22Rv1 (cell line): ENCODE measurements at regions not wholly inside any gene's neighbourhood (a gene's known extent, or its start where the extent isn't known, plus 50 kb on each side); places are given as distances from the start of the nearest gene placed in this dataset.

ENCODE experiments used
- H3K27ac ChIP-seq: fragments of 450-650 bp; 2 replicates; pipeline ENCODE4 v1.5.1; 2017
- ZFX ChIP-seq: fragments of 450-650 bp; IDR thresholded peaks from 2 replicates; pipeline ENCODE4 v1.6.1; 2017; ENCODE audit warnings: antibody characterized with exemption, borderline replicate concordance
- TF ChIP-seq, protein P1 (sequence below): fragments of 450-650 bp; IDR thresholded peaks from 2 replicates; pipeline ENCODE4 v1.5.1; 2017; ENCODE audit warnings: mild to moderate bottlenecking

DNA sequence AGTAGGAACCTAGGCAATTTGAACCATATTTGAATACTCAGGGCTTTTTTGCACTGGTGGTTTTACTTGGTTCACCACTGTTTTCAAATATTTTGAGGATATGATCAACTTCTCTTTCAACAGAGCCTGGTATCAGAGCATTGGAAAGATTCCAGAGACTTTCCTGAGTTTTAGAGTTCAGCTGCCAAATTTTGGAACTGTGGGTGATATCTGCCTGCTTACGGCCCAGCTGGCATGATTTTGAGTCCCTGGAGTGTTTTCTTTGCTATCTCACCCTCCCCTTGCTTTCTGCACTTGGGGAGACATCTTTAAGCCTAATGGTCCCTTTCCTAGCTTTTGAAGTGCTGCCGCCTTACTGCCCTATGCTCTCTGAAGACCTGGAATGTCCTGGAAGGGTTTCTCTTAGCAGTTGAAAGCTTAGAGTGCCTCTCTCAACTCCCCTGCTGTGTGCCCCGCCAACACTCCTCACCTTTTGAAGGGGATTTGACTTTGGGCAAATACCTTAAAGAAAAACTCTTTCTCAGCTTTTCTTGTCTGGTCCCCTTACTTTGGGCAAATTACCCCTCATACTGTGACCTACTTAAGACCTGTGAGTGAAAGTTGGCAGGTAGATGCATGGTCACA lies 539.1 kb downstream of the MFSD1 start:
- TF ChIP-seq ZFX, result no peak
- TF ChIP-seq, protein P1, sequence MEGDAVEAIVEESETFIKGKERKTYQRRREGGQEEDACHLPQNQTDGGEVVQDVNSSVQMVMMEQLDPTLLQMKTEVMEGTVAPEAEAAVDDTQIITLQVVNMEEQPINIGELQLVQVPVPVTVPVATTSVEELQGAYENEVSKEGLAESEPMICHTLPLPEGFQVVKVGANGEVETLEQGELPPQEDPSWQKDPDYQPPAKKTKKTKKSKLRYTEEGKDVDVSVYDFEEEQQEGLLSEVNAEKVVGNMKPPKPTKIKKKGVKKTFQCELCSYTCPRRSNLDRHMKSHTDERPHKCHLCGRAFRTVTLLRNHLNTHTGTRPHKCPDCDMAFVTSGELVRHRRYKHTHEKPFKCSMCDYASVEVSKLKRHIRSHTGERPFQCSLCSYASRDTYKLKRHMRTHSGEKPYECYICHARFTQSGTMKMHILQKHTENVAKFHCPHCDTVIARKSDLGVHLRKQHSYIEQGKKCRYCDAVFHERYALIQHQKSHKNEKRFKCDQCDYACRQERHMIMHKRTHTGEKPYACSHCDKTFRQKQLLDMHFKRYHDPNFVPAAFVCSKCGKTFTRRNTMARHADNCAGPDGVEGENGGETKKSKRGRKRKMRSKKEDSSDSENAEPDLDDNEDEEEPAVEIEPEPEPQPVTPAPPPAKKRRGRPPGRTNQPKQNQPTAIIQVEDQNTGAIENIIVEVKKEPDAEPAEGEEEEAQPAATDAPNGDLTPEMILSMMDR, result no peak
- H3K27ac ChIP-seq, result no peak overlapping the region

DNA sequence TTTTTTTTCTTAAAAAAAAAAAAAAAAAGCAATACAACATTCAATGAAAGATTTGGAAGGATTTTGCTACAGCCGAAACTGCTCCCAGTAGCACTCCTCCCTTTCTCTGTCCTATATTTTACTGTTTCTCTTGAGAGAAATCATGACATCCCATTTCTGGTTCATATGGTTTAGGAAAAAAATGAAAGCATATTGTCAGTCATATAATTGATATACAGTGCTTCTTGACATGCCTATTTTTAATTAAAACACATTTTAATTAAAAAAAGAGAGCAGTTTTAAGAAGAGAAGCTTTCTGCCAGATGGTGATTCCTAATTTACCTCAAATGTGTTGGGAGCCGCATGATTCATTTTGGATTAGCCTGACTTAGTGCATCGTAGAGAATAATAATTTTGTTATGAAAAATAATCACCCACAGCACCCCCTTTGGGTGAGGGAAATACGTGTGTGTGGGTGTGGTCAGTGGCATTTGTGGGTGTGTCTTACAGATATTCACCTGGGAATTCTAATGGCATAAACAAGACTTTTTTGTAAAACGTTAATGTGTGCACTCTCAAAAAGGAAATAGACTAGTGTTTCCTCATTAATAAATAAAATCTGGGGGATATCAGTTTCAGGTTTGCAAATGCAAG lies 544.5 kb downstream of the MFSD1 start:
- TF ChIP-seq, protein P1, result no peak
- TF ChIP-seq ZFX, result no peak

DNA sequence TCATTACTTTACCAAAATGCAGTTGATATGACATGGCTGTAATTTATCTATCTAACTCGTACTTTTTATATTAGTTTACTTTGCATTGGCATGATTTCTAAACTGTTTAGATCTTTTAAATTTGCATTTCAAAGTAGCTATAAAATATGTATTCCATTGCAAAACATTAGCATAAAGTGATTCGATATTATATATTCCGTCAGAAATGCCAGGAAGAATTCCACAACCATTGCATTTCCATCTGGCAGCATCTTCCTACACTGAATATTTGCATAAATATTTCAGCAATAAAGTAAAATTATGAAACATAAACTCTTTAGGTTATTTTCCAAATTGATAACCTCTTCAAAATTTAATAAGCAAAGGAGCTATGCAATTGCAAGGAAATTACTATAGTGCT lies 546.6 kb downstream of the MFSD1 start:
- no peak for TF ChIP-seq ZFX
- TF ChIP-seq, protein P1, result no peak

More for the DNA sequence above, 544.5 kb downstream of the MFSD1 start:
- no peak overlapping the region for H3K27ac ChIP-seq

DNA sequence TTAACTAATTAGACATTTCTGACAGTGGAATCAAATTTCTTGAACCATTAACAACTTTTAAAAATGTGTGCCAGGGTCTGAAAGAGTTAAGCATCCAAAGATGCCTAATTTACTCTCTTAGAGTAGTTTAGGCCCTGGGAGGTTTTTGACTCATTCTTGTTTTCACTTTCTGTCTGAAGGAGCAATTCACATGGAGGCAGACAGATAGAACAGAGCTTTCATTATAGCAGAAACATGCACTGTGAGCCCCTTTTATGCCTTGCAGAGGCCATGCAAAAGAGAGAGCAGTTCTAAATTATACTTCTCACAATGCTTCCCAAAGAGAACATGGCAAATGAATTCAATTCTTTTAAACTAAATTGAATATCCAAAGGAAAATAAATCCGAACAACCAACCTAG lies 554.8 kb downstream of the MFSD1 start:
- TF ChIP-seq, protein P1, result no peak
- no peak for TF ChIP-seq ZFX
- no peak overlapping the region for H3K27ac ChIP-seq

More for the DNA sequence above, 546.6 kb downstream of the MFSD1 start:
- no peak overlapping the region for H3K27ac ChIP-seq

DNA sequence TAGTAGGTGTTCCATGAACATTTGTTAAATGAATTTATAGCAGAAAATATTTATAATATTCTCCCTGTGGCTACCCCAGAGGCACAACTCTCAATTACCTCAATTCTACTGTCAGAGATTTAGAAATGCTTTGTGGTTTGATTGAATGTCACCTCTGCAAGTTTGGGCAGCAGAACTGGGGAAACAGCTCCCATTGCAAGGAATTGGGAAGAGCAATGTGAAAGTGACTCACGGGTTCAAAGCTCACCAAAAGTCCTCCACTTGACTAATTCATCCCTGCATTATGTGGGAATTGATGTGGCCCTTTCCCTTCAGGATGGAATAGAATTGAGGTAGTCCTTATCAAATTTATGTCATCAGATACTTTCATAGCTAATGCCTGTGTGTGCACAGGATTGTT lies 562.7 kb downstream of the MFSD1 start:
- no peak for TF ChIP-seq ZFX
- TF ChIP-seq, protein P1, result no peak
- no peak overlapping the region for H3K27ac ChIP-seq

DNA sequence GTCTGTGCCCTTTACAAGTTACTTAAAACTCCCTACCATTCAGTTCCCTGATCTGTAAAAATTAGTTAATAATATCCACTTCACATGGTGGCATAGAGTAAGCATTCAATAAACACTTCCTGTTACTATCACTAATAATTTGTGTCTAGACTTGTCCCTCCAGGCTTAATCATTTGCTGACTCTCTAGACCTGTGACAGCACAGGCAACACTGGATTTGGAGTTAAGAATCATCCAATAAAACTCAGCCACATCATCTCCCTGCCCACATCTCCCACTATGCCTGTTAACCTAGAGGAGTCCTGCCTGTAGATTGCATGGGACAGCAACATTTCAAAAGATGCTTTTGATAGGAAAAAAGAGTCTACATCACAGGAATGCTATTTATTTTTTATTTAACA lies 564.6 kb downstream of the MFSD1 start:
- H3K27ac ChIP-seq, result no peak overlapping the region
- no peak for TF ChIP-seq ZFX
- TF ChIP-seq, protein P1, result no peak

DNA sequence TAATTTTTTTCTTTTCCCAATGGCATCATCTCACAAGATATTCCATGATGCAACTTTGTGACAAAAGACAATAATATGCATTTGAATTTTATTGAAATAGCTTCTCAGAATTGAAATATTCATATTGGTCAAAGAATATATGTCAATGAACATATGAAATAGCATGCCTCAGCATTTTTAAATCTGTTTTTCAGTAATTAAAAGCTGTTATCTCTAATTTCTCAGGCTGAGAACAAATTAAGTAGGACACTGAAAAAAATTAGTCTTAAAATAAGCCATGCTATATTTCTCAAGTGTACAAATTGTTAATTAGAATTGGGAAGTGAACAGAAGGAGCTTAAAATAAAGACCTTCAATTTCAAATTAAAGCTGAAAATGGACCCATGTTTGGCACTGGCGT lies 570.1 kb downstream of the MFSD1 start:
- H3K27ac ChIP-seq, result no peak overlapping the region
- TF ChIP-seq, protein P1, result no peak
- no peak for TF ChIP-seq ZFX
